ENCODE measurements at regions not wholly inside any gene's neighbourhood (a gene's known extent, or its start where the extent isn't known, plus 50 kb on each side); places are given as distances from the start of the nearest gene placed in this dataset.
A peak's percentile ranks its signal among the peaks of the same experiment; 100 is the strongest.

DNA sequence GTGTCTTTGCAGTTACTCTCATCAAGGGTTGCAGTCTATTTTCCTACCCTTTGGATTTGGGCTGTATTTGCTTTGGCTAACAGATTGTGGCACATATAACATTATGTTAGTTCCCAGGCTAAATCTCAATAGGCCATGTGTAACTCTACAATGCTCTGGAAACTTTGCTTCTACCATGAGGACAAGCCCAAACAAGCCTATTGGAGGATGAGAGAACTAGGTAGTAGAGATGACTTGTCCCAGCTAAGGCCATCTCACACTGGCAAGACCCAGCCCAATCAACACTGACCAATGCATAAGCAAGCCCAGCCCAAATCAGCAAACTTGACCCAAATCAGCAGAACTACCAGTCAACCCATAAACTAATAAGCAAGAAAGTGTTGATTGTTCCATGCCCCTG is 311.8 kb downstream of the NDFIP2 start:
- DNase-seq (ENCODE audit: low spot score) (no peak), FAIRE-seq (no peak)

DNA sequence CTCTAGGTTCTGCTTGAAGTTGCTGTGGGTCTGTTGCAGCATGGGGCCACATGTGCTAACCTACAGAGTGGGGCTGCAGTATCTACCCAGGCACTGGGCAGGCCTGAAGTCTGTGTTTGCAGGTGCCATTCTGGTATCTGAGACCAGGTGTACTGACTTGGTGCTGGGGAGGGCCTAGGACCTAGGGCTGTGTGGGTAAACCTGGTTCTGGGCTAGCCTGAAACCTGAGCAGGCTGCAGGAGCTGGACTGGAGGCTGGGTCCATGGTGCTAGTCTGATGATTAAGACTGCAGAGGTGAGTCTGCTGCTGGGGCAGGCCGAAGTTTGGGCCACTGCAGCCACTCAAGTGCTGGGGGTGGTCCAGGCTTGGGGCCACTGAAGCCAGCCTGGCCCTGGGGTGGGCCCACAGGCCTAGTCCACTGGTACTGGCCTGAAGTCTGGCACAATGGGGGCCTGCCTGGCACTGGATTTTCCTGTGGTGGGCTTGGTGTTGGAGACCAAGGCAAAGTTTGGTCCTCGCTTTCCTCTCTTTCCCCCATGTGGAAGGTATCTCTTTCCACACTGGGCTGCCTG is 310.6 kb downstream of the NDFIP2 start:
- DNase-seq (ENCODE audit: low spot score) (no peak), FAIRE-seq (no peak)

DNA sequence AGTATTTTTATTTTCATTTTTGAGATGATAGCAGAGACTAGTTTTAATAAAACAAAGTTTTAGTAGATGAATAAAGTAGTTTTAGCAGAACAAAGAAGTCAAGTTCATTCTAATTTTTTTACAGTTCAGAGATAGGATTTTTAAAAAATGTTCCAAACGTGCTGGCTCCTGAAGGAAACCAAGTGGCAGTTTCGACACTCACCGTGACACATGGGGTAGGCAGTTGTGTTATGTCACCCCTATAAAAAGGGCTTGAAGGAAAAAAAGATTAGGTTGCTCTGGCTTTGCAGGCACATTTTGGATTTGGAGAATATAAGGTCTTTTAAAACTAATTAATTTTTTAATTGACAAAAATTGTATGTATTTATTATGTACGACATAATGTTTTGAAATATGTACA is 305.2 kb downstream of the NDFIP2 start:
- no peak for DNase-seq (ENCODE audit: low spot score)
- no peak for FAIRE-seq

DNA sequence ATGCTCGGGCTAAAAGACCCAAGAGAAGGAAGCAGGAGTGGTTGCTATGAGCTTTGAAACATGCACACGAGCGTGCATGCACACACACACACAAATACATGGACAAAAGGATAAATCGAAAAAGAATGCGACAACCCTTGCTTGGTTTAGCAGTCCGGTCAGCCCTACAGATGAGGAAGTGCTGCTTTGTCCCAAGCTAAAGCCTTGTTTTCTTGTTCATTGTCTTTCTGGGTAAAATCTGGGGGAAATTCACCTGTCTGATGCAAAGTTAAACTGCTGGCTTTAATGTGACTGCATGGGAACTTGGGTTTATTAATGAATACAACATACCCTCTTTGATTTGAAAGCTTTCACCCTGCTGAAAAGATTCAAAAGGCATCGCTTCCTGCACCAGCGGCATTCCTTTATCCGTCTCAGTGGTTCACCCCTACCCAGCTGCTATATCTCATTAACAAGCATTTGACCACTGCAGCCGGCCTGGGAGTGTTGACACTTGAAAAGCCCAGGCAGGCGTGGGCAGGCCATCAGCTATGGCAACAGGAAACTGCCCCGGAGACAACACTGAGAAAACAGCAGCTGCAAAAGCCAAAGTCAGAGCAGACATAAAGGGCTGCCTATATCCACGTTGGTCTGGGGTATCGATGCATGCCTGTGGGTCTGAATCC is 301.7 kb downstream of the NDFIP2 start:
- FAIRE-seq (no peak), DNase-seq (ENCODE audit: low spot score) (no peak)

DNA sequence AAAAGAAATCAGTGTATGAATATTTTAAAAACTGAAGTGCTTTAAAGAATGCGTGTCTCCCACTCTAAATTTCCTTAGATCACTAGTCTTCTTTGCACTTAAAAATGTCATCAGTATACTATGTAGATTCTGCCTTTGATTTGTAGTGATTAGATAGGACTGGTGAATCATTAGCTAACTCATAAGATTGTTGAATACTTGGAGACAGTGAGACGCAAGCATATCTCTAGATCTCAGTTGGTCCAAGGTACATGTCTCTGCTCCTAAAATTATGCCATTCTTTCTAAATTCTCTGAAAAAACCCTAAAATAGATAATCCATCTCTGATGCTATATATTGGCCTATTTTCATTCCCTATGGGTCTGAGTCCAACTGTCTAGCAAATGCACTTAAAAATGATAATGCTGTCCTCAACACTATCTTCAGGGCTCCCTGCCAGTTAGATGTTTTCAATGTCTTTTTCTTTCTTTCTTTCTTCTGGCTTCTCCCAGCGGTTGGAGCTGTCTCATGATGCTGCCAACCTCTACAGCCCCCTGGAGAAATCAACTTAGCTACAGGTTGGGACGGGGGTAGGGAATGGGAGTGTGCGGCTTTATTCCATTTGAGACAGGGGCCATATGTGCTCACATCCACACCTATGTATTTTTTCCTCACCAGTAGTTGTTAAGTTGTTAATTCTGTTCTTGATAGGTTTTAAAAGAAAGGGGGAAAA is 301.0 kb downstream of the NDFIP2 start:
- no peak for DNase-seq (ENCODE audit: low spot score)
- no peak for FAIRE-seq

- DNase-seq (ENCODE audit: low spot score) (no peak), FAIRE-seq (no peak)
These were observed 299.3 kb downstream of the NDFIP2 start for GRCh38 chr13:79780240-79780639.

DNA sequence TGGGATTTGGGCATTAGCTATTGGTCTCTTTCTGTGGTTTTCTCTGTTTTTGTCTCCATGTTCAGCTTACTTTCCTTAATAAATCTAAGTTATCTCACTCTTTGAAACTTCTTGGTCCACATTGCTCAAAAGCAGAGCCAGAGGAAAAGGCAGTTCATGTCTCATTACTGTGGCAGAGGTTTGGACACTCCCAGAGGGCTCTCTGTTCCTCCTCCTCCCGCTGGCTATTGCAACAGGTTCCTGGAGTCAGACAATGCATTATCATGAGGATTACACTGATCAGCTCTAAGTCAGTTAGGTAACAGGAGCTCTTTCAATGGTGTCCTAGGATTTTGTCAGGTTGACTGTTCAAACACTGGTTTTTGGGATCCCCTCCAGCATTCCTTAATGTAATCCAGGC is 298.8 kb downstream of the NDFIP2 start:
- FAIRE-seq (no peak), DNase-seq (ENCODE audit: low spot score) (no peak)

DNA sequence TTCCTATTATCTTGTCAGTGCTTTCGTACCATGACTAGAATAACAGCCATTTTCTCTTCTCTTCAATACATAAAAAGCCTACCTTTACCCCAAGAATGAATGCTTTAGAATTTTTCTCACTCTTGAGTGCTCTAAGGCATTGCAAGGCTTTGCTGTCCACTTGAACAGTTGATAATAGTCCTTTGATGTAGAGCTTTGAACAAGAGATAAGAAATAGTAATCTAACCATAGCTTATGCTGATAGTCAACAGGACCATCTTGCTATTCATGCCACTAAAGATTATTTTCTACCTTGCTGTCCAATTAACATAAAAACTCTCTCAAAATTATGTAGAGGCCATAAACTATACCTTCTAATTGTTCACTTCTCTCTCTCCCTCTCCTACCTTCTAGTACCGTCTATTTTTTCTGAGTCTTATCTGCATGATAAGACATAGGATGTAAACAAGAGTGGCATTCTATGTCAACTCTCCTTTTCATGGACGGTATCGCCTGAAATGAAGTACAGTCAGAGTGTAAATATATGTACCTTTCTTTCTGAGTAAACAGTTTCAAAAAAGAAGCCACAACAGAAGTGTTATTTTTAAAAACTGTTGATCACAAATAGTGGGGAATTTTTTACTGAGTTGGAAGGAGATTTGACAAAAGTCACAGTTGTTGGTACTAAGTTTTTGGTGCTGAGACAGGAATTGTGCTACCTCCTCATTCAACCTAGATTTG is 297.9 kb downstream of the NDFIP2 start:
- FAIRE-seq = no peak
- no peak for DNase-seq (ENCODE audit: low spot score)

GRCh38 chr13:79777504-79777903 is 296.5 kb downstream of the NDFIP2 start:
- FAIRE-seq (no peak), DNase-seq (ENCODE audit: low spot score) (no peak)

DNA sequence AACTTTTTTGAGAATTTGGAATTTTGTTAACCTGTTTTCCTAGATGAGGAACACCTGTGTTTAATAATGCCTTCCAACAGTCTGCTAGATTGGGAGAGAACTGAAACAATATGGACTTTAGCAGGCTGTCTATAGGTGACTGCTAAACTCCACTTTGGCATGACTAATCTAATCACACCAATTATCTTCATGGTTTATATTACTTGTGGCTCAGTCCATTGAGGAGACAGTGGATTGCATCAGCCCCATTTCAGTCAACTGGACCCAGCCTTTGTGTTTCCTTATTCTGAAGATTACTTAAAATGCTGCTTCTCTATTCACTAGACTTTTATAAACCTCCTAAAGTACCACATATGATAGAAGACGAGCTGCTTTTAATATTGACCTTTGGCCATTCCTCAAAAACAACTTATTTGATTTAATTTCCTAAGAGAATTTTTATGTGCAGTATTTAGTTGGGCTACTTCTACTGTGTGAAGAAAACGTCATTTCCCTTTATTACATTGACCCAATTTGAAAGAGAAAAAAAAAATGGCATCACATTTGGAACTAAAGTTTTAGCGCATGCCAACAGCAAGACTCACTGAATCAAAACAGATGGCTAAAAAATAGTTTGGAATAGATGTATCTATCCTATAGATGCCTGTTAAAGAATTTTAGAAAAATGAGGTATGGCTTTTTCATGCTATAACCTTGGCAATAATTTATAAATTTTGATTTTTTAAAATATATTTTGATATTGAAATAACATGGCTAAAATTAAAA is 295.8 kb downstream of the NDFIP2 start:
- no peak for DNase-seq (ENCODE audit: low spot score)
- no peak for FAIRE-seq

GRCh38 chr13:79775830-79776229 is 294.9 kb downstream of the NDFIP2 start:
- FAIRE-seq (no peak), DNase-seq (ENCODE audit: low spot score) (peak; percentile 23)

- DNase-seq (ENCODE audit: low spot score) (no peak), FAIRE-seq (no peak)
These were observed 291.9 kb downstream of the NDFIP2 start for GRCh38 chr13:79772811-79773210.

DNA sequence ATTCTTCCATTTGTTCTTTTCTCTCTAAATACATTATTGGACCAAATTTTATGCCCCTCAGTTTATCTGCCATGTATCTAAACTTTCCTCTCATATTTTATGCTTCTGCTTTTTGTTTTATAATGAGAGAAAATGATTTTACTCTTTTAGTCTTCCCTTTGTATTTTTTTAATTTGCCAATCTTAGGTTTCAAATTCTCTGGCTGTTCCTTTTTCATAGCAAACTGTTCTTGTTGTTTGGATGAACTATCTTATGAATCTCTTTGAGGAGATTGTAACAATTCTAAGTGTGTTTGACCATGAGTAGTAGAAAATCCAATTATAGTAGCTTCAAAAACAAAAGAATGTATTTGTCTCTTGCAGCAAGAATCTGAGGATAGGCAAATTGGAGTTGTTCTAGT is 290.5 kb downstream of the NDFIP2 start:
- DNase-seq (ENCODE audit: low spot score) = no peak
- no peak for FAIRE-seq

- DNase-seq (ENCODE audit: low spot score) = no peak
- no peak for FAIRE-seq
These were observed 289.1 kb downstream of the NDFIP2 start for GRCh38 chr13:79770056-79770455.

DNA sequence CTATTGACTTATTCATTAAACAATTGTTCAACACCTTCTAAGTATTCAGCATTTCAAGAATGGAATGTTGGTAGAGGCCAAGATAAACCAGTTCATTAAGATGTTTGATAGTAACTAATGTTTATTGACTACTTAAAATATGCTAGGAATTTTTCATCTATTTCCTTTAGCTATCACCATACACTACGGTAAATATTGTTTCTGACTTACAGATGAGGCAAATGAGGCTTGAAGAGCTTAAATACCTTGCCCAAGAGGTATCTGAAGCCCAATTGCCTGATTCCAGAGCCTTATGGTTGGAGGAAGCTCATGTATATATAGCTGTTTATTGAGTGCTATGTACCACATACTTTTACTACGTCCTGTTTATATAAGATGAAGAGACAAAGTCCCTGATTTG is 286.2 kb downstream of the NDFIP2 start:
- FAIRE-seq = no peak
- DNase-seq (ENCODE audit: low spot score) = no peak

- DNase-seq (ENCODE audit: low spot score) (no peak), FAIRE-seq (no peak)
These were observed 284.4 kb downstream of the NDFIP2 start for GRCh38 chr13:79765331-79765730.

DNA sequence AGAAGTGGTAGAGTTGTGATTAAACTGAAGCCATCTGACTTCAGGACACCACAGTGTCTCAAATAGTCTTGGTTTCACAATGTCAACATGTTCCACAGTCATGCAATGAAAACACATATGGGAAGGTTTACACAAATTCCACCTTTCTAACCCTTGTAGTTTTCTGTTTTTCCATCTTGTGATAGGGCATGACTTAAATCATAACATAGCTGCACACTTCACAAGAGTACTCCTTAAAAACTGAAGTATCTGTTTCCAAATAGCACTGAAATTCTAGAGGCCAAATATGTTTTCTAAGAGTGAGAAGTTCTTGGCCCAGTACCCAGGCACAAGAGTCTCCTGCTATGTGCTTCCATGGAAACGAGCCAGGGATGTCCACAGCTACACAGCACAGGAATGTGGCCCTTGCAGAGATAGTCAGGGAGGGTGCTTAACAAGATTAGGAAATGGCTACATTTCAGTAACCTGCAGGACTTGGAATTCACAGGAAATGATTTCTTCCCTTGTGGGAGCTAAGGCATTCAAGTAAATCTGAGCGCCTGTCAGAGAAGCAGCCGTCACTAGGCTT is 269.1 kb downstream of the NDFIP2 start:
- FAIRE-seq (no peak), DNase-seq (ENCODE audit: low spot score) (peak; percentile 11)

DNA sequence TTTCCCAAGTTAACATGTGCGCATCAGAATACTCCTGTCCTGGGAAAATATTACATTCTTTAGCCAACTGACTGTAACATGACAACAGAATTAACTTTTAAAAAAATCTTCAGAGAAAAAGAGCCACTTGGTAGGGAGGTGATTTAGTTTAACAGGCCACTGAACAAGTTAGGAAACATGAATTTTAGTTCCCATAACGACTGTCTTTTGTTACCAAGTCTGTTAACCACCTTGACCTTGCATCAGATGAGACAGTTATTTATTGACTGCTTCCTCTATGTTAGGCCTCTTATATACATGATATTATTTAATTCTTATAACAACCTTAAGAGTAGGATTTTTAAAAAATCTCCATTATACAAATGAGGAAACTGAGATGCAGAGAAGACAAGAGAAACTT is 268.6 kb downstream of the NDFIP2 start:
- DNase-seq (ENCODE audit: low spot score) (no peak), FAIRE-seq (no peak)

- no peak for DNase-seq (ENCODE audit: low spot score)
- FAIRE-seq = no peak
These were observed 264.1 kb downstream of the NDFIP2 start for GRCh38 chr13:79745081-79745480.

- DNase-seq (ENCODE audit: low spot score) (no peak), FAIRE-seq (no peak)
These were observed 262.0 kb downstream of the NDFIP2 start for GRCh38 chr13:79742923-79743322.

GRCh38 chr13:79740991-79741390 is 260.0 kb downstream of the NDFIP2 start:
- FAIRE-seq = no peak
- DNase-seq (ENCODE audit: low spot score) = no peak

All from urothelium cell line (cell line).